ENCODE measurements at regions not wholly inside any gene's neighbourhood (a gene's known extent, or its start where the extent isn't known, plus 50 kb on each side); places are given as distances from the start of the nearest gene placed in this dataset.

DNA sequence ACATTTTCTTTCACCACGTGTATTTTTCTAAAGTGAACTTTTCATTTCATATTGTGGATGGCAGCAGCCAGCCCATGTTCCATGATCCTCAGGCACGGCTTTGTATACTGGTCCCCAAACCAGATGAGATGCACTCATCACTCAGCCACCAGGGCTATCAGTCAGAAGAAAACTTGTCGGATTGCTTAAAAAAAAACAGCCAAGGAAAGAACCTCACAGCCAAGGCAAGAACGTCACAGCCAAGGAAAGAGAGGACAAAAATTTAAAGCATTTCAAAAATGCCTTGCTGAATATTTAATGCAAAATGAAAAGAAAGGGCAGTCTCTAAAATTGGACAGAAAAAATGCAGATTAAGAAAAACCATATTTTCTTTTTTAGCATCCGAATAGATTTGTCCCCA is 333.3 kb downstream of the PDGFC start:
- no peak for TF ChIP-seq ZFX (IDR thresholded peaks at IDR 0.05)
- TF ChIP-seq, protein P1, sequence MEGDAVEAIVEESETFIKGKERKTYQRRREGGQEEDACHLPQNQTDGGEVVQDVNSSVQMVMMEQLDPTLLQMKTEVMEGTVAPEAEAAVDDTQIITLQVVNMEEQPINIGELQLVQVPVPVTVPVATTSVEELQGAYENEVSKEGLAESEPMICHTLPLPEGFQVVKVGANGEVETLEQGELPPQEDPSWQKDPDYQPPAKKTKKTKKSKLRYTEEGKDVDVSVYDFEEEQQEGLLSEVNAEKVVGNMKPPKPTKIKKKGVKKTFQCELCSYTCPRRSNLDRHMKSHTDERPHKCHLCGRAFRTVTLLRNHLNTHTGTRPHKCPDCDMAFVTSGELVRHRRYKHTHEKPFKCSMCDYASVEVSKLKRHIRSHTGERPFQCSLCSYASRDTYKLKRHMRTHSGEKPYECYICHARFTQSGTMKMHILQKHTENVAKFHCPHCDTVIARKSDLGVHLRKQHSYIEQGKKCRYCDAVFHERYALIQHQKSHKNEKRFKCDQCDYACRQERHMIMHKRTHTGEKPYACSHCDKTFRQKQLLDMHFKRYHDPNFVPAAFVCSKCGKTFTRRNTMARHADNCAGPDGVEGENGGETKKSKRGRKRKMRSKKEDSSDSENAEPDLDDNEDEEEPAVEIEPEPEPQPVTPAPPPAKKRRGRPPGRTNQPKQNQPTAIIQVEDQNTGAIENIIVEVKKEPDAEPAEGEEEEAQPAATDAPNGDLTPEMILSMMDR (conservative IDR thresholded peaks at IDR 0.05): no peak
